HG02938 (cell line): ENCODE measurements at regions not wholly inside any gene's neighbourhood (a gene's known extent, or its start where the extent isn't known, plus 50 kb on each side); places are given as distances from the start of the nearest gene placed in this dataset.
"Not testable (repeated sequence)": the region's sequence is repeated elsewhere in the genome, so short reads cannot be mapped to it uniquely, and the experiment has no call there.

ENCODE experiments used
- ATAC-seq: cut with Tn5 transposase; IDR thresholded peaks from one replicate; pipeline ENCODE4 v1.9.1; 2021; ENCODE audit warnings: mild to moderate bottlenecking, moderate library complexity; ENCODE audit not compliant: unreplicated experiment

DNA sequence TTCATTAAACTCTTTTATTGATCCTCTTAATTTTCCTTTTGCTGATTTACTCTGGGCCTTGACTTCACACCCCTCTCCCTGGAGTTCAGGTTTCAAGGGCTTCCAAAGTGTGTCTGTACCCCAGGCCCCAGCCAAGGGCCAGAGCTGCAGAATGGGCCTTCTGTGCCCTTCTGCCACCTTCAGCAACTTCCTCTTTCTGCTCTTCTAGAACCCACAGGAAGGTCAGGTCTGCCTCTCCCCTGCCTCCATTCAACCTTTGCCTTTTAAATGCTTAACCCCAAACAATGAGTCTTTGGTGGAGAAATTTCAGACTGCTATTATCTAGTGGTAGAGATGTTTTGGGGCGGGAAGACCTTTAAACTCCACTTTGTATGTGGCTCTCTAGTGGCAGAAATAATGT is 63.1 kb downstream of the TSN start:
- ATAC-seq = no peak

DNA sequence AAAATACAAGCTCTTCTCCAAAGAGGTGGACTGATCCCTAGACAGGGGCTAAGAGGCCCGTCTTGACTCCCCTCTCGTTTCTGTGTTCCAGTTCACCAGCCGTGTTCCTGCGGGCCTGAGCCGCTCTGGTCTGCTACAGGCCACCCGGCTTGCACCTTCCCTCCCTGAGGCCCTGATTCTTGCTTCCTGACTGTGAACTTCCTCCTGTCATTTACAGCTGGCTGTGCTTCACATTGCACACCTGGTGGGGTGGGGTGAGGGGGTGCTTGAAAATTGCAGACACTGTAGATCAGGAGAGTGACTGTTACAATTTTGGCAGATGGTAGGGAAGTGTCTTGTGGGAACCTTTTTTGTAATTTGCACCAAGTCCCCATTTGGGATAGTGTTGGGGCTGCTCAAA is 64.4 kb downstream of the TSN start:
- ATAC-seq = no peak

DNA sequence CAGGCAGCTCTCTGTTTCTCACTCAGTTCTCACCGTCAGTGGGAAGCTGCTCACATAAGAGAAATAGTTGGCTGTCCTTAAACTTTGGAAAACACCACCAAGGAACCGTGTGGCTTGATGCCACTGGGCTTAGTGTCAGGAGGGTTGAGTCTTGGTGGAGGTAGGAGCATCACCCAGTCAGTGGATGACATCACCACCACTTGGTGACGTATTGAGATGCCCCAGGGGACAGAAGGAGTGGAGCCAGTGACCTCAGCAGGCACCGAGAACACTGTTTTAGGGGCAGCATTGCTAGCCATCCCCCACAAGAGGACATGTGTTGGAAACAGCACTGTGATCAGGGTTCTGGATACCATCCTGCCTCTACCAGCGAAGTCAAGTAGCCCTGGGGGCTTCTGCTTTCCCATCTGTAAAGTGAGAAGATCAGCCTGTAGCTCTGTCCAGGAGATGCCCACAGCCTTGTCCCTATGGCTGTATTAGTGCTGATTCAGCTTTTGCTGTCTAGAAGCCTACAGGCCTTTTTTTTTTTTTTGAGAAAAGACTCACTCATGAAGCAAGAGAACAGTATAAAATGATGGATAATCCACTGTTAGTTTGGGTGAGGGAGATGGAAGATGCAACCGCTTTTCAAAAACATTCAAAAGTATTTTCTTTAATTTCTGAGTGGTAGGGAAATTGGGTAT is 66.2 kb downstream of the TSN start:
- ATAC-seq = no peak

DNA sequence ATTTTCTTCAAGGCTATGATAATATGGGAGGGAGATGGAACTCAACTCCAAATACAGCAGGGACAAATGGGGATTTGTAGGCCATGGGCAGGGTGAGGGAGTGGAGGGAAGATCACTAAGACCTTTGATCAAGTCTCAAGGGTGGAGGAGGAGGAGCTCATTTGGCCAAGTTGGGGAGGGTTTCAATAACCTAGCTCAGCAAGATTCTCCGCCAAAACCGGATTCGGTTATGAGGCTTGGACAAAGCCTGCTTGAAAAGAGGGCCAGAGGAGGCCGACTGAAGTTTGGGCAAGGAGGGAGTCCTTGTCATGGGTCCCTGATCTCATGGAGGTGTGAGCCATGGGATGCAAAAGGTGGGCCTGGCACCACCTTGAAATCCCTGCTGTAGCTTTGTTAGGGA is 68.8 kb downstream of the TSN start:
- no peak for ATAC-seq

DNA sequence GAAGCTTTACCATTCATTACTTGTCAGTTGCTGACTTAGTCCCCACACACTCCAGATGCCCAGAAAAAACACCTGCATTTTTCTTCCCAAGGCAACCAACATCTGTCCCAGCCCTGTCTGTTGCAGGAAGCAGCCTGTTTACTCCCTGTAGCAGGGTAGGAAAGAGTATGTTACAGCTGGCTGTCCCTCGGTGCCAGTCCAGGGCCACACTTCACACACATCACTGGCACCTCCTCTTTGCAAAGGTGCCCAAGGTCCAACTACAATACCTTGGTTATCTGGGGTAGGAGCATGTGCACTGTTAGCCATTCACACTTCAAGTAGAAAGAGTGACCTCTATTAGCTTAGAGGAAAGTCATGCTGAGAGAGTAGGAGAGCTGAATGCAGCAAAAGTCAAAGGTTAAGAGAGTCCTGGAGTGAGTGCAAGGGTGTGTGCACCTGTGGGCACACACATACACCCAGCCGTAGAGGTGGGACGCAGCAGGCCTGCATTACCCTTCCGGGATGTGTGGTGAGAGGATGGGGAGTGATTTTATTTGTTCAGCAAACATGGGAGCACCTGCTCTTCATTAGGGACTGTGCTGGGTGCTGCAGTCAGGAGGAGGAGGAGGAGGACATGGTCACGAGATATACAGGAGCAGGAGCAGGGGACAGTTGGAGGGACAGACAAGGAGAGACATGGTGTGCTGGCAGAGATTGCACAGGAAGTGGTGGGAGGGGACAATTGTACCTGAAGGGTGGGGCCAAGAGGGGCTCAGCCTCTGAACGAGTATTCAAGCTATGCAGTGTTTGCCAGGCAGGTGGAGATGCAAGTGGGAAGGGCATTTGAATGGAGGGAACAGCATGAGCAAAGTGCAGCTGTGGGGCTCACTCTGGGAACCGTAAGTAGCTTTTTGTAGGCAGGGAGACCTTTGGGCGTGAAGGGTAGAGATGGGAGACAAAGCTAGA is 69.8 kb downstream of the TSN start:
- no peak for ATAC-seq

DNA sequence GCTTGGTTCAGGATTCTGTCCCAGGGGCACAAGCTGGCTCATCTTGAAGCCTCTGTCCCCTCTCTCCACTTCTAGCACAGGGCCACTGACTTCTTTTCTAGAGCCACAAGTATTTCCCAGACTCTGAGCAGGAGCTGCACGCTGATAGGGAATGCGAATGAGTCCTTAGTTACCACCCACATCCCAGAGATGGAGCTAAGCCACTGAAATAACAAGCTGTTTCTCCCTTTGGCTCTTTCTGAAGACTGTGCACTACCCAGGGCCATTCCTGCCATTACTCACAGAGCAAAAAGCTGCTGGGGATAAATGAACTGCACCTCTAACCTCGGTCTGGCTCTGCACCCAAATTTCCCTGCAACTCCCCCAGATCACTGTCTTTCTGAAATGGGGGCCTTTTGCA is 70.6 kb downstream of the TSN start:
- ATAC-seq = no peak

DNA sequence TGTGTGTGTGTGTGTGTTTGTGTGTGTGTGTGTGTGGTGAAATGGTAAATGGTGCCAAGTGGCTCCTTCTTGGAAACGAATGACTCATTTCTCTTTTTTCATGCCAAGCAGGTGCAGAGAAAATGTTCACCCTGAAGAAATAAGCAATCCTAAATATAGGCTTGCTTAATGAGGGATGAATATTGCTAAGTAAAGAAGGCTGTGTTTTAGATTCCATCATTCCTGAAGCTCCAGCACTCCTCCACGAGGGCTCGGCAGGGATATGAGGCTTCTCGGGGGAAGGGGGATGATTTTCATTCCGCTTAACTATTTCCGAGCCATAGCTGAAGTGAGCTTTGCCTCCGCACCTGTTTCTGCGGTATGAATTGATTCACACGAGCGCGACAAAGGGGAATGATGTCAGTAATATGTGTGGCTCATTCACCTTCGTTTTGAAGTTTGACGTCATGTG is 72.9 kb downstream of the TSN start:
- no peak for ATAC-seq

DNA sequence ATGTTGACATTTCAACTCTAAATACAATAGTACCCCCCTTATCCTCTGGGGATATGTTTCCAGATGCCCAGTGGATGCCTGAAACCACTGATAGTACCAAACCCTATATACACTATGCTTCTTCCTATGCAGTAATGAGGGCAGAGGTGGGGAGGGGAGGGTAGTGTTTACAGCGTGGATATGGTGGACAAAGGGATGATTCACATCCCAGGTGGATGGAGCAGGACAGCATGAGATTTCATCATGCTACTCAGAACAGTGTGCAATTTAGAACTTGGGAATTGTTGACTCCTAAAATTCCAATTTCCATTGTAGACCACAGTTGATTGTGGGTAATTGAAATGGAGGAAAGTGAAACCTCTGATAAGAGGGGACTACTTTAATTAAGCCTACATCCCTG is 75.4 kb downstream of the TSN start:
- ATAC-seq = no peak

DNA sequence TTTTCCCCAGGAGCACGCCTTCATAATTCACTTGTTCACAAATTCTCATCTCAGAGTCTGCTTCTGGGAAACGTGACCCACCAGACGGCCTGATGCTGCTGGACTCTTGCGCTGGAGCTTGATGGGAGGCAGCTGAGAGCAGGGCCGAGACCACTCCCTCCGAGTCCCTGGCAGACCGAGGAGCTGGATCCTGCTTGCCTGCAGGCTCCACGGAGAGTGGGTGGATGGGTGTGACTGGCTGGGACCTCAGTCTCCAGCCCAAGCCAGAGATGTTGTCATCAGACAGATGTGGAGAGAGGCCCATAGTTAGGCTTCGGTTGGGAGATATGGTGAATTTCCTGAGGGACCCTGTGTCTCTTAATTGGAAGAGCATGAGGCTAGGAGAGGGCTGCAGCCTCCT is 76.4 kb downstream of the TSN start:
- no peak for ATAC-seq

DNA sequence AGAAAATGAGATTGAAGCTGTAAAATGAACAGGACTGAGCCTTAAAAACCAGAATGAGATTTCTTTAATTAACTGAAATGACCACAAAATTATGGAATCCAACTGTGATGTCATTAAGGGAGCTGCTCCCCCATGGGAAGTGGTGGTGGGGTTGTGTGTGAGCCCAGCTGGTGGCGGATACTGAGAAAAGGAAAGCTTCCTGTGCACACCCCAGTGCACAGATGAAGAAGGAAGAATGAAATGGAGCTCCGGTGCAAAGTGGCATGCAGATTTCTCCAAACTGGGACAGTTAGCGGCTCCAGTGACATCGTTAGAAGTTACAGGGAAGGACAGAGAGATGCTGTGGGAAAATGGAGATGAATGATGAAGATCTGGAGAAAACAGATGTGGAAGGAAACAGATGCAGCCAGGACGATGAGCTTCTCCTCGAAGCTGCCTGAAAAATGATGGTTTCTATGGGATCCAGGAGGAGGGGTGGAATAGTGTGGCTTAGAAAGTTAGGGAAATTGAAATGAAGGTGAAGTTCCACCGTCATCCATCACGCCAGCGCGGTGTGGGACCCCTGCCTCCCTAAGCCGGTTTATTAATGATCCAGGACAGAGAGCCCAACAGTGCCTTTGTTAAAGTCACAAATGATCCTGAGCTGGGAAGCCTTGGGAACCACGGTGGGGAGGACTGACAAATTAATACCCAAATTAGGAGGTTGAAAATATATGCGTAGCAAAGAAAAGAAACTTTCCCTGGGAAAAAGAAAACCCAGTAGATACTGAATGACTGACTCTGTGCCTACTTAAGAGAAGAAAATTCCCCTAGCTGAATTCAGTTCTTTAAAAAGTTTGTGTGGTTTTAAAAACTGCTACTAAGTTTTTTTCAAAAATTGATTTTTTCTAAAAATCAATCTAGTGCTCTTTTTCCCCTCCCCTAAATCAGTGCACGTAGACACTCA is 77.2 kb downstream of the TSN start:
- no peak for ATAC-seq

DNA sequence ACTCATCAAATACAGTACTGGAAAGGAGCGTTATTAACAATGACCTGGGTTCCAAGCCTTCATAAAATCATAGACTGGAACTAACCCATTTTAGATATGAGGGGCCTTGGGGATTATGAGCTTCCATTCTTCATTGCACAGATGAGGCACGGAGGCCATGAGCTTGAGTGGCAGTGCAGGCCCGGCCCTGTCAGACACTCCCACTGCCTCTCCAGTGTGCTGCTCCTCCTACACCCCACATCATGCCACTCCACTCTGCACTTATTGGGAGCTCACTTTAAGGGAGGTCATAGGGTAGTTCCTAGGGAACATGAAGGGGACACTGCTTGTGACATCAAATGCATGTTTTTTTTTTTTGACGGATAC is 77.9 kb downstream of the TSN start:
- no peak for ATAC-seq

DNA sequence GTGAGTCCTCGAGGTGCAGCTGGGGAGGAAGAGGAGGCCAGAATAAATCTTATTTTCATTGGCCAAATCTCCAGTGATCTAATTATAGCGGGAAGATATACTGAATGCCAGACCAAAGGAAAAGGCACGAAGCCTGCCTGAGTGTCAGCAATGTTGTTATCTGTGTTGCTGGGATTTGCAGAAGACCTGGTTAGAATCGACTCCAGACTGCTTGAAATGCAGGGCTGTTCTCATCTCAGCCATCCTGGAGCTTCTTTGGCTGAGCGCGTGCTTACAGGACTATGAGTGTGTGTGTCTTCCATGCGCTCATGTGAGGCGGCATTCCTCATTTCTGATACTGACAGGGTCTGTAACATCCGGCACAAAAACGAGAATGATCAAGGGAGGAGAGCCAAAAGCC is 81.2 kb downstream of the TSN start:
- ATAC-seq = no peak

DNA sequence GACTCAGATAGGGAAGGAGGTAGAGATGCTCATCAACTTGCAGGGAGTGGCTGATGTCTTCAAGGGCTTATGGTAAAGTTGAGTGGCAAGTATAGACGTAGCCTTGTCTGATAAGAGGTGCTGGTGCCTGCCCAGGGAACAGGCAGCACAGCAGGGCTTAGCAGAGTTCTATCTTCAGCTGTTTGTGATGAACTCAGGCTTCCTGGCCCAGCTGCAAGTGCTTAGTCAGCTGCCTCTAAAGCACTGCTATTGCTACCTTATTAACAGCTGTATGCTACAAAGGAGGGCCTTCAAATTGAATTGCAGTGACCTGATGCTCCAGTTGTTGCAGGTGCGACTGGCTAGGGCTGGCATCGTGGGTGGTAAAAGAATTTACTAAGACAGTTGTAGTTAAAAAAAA is 82.1 kb downstream of the TSN start:
- no peak for ATAC-seq

DNA sequence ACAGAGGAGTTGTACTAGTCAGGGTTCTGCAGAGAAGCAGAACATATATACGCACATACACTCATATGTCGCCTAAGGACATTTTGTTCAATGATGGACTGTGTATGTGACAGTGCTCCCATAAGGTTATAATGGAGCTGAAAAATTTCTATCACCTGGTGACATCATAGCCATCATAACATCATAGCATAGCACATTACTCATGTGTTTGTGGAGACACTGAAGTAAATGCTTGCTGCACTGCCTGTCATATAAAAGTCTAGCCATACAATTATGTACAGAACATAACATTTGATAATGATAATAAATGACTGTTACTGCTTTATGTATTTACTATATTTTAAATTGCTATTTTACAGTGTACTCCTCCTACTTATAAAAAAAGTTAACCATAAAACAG is 83.1 kb downstream of the TSN start:
- no peak for ATAC-seq

DNA sequence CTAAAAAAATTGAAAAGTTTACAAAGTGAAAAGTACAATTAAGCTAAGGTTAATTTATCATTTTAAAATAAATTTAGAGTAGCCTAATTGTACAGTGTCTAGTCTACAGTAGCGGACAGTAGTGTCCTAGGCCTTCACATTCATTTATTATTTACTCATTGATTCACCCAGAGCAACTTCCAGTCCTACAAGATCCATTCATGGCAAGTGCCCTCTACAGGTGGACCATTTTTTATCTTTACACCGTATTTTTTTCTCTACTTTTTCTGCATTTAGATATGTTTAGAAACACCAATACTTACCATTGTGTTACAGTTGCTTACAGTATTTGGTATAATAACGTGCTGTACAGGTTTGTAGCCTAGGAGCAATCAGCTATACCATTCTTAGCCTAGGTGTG is 84.1 kb downstream of the TSN start:
- no peak for ATAC-seq

DNA sequence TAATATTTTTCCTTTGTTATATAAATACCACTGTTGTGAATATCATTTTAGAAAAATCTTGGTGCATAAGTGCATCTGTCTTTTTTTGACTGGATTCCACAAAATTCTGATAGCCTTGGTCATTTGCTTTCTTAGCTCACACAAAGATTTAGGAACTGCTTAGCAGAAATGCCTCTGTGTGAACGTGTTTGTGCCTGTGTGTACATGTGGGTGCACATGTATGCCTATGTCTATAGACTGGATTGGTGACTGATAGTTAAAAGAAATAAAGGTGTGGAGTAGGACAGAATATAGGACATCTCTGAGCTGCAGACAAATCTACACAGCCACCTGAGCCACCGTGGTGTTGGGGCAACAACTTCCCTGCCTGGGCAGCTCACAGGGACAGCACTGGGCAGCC is 93.8 kb downstream of the TSN start:
- ATAC-seq = no peak

DNA sequence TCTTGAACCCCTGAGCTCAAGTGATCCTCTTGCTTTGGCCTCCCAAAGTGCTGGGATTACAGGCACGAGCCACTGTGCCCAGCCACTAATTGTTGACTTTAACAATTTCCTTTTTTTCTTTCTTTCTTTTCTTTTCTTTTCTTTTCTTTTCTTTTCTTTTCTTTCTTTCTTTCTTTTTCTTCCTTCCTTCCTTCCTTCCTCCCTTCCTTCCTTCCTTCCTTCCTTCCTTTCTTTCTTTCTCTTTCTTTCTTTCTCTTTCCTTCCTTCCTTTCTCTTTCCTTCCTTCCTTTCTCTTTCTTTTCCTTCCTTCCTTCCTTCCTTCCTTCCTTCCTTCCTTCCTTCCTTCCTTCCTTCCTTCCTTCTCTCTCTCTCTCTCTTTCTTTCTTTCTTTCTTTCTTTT is 97.7 kb downstream of the TSN start:
- ATAC-seq = not testable (repeated sequence)

DNA sequence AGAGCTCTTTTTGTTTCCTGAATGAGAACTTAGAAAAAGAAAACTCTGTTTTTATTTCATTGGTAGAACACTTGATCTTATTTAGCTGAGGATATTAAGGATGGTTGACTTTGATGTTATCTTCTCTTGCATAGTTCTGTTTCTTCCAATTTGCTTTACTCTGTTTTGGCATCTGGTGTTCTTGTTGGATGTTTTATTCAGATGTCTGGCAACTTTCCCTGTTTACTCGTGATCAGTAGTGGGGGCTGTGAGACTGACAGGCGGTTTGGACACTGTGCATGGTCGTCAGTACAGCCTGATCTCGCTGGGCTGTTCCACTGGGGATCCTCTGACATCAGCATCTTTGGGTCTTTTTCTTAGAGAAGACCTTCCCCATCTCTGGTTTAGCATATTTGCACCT is 100.1 kb downstream of the TSN start:
- ATAC-seq = no peak

DNA sequence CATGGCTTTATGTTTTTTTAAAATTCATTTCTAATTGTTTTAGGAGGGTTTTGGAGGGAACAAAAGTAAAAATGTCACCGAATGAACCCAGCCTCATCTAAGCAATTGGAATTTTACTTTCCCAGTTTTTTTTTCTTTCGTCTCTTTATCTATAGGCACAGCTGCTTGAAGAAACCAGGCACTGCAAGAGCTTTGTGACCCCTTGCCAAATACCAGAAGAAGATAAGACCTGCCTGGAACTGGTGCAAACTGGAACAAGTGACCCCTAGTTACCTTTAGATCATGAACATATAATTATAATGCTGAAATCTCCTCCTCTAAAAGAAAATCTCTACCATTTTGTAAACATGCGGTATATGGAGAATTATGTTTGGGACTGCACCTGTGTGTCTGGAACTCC is 100.9 kb downstream of the TSN start:
- ATAC-seq = no peak

DNA sequence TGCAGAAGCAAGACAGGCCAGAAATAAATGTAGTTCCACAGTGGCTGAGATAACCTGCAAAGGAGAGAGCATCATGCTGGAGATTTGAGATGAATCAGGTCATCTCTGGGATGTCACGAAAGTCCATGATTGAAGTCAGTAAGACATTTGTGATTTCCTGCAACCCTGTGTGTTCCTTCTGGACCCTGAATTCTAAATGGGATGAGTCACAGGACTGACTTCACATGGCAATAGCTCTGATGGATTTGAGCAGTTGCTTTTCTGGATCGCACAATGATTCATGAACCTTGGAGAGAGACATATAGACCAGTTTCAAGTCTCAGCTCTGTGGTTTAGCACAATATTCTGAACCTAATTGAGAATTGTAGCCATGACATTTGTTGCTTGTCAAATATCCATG is 102.9 kb downstream of the TSN start:
- no peak for ATAC-seq

DNA sequence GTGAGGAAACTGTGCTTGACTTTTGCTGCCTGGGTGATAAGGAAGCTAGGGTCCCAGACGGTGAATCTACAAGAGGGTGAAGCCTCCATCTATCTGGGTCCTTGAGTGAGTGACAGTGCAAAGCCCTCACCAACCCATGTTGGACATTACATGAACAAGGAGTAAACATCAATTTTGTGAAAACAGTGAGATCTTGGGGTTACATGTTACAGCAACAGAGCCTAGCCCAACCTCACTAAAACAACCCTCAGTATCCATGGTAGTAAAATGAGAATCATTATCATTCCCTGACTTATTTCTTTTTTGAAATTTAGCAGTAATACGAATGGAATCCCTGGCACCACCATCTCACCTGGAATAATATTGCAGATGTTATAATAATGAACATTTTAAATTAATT is 103.4 kb downstream of the TSN start:
- ATAC-seq = no peak
